HAP-1 (cell line): ENCODE measurements at regions not wholly inside any gene's neighbourhood (a gene's known extent, or its start where the extent isn't known, plus 50 kb on each side); places are given as distances from the start of the nearest gene placed in this dataset.

ENCODE experiments used
- DNase-seq, 2 experiments: peaks; one replicate each; pipeline ENCODE4 v3.0.0-alpha.2; 2016 to 2020; ENCODE audit warnings: low spot score in 2 of 2
- H3K27me3 ChIP-seq: fragments of 250-450 bp; sonication (Bioruptor Pico); 2 replicates; pipeline ENCODE4 v1.5.1; 2020; ENCODE audit warnings: low read depth, mild to moderate bottlenecking, moderate library complexity
- H3K36me3 ChIP-seq: fragments of 250-450 bp; sonication (Bioruptor Pico); replicated peaks from 2 replicates; pipeline ENCODE4 v1.5.1; 2020; ENCODE audit warnings: mild to moderate bottlenecking
- H3K4me1 ChIP-seq: fragments of 250-450 bp; sonication (Bioruptor Pico); 2 replicates; pipeline ENCODE4 v1.5.1; 2020; ENCODE audit warnings: mild to moderate bottlenecking
- H3K4me3 ChIP-seq: fragments of 250-450 bp; sonication (Bioruptor Pico); 2 replicates; pipeline ENCODE4 v1.5.1; 2020; ENCODE audit warnings: mild to moderate bottlenecking, moderate library complexity
- H3K9me3 ChIP-seq: fragments of 250-450 bp; sonication (Bioruptor Pico); 2 replicates; pipeline ENCODE4 v1.5.1; 2020; ENCODE audit warnings: mild to moderate bottlenecking, moderate library complexity
- in situ Hi-C: fragments of 300-500 bp; cut with MboI; formaldehyde crosslinking; loops from 3 replicates; pipeline ENCODE4 v1.14.3; 2020; ENCODE audit warnings: low sequenced_read_pairs, inconsistent platforms, mixed read lengths

DNA sequence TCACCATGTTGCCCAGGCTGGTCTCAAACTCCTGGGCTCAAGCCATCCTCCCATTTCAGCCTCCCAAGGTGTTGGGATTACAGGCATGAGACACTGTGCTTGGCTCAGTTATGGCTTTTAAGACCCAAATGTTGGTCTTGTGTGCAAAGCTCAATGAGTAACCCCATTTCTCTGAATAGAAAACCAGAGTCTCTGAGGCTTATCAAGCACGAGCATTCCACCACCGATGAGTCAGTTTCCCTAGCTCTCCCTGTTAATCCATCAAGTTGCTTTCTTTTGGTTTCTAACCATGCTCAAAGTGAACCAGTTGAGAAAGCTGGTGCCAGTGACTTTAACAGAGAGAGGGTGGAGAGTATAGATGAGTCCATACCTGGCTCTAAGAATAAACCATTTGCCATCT, 350.9 kb upstream of the ADGRL2 start:
- no peaks in the 10 kb centered on the region for H3K9me3 ChIP-seq
- no peak overlapping the region for H3K4me3 ChIP-seq
- no peaks in the 10 kb centered on the region for H3K27me3 ChIP-seq
- in situ Hi-C loops, result no loop called here
- H3K4me1 ChIP-seq, result peaks cover 25% of the 10 kb centered on the region
- no peak for DNase-seq
- no peaks in the 10 kb centered on the region for H3K36me3 ChIP-seq

DNA sequence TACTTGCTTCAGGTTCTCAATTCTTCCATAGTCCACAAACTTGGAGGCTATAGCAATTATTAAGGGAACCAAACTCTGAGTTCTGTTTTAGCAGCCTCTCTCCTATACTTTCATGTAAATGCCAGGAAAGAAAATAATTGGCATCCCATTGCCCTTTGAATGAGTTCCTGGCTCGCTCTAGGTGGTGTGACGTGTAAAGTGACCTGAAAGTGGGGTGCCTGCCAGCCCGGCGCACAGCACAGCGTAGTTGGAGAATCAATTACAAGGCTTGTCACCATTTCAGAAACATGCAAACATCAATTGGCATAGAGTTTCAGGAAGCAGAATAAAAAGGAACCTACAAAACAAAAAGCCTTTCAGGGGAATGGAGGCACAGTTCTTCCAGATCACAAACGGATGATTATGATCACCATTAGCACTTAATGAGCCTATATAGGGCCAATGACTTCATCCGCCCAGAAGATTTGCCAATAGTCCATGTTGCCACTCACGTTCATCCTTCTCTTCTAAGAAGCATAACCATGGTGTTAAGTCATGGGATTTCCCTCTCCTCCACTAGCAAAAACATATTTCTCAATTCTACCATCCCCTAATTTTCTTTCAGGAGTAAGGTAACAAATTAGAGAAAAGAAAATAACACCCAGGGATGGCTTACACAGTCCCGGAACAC, 354.6 kb upstream of the ADGRL2 start:
- Histone ChIP-seq H3K36me3 (no peaks in the 10 kb centered on the region), H3K4me3 (no peak overlapping the region), H3K4me1 (no peaks in the 10 kb centered on the region), H3K9me3 (no peaks in the 10 kb centered on the region), H3K27me3 (no peaks in the 10 kb centered on the region)
- in situ Hi-C loops, result no loop called here
- DNase-seq, result no peak

DNA sequence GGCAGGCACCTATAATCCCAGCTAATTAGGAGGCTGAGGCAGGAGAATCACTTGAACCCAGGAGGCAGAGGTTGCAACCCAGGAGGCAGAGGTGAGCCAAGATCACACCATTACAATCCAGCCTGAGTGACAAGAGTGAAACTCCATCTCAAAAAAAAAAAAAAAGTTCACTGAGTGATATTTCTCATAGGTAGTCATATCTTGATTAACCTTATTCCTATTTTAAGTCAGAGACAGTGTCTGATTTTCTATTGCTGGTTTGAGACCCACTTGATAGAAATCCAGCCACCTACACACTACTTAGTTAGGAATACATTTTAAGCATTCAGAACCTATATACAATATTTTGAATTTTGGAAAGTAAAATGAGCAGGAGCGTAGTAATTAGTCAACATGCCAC, 357.4 kb upstream of the ADGRL2 start:
- in situ Hi-C loops, result no loop called here
- Histone ChIP-seq H3K27me3 (no peaks in the 10 kb centered on the region), H3K4me3 (no peak overlapping the region), H3K9me3 (peaks cover 5% of the 10 kb centered on the region), H3K36me3 (no peaks in the 10 kb centered on the region), H3K4me1 (no peaks in the 10 kb centered on the region)
- no peak for DNase-seq

DNA sequence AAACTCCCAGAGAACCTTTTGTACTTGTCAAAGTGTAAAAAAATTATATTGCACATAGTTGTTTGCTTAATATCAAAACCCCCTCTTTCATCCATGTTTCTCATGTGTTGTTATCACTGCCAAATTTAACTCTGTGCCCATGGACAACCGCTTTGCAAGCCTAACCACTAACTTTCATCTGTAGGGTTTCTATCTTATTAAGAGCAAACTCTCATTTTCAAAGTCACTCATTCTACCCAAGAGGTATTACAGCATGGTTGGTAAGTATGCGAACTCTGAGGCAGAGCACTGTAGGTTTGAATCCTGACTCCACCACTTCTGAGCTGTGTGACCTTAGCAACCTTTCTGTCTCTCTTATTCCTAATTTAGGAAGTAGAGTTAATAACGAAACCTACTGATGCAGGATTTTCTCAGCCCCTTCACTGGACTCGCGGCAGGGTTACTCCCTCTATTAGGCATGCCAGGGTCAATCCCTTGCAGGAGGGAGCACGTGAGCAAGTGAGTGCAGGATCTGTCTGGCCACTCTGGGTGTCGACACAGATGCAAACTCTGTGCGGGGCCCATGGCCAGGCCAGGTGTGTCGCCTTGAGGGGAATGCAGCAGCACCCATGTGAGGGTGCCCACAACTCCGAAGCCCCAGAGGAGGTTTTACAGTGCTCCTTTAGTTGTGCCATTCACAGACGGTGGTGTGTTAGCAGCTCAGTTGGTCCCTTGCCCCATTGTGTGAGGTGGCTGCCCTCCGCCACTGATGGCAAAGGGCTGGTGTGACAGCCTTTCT, 361.5 kb upstream of the ADGRL2 start:
- H3K27me3 ChIP-seq, result no peaks in the 10 kb centered on the region
- peaks cover 9% of the 10 kb centered on the region for H3K4me1 ChIP-seq
- H3K9me3 ChIP-seq, result peaks cover 5% of the 10 kb centered on the region
- in situ Hi-C loops, result no loop called here
- DNase-seq, result no peak
- no peaks in the 10 kb centered on the region for H3K36me3 ChIP-seq
- H3K4me3 ChIP-seq, result no peak overlapping the region

DNA sequence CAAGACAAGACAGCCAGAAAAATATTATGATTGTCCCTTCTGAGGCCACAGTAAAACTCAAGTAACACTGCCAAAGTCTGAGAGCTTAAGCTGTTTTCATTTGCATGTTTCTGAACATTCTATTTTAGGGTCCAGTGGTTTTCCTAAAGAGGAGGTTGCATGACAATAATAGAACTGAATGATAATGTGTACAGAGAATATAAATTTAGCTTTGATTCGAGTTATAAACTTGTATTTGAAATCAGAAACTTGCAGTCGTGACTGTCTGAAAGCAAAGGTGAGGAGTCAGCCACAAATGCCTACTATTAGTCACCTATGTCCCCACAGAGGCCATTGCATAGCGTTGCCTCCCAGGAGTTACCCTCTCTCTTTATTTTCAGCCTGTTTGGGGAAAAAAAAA, 363.1 kb upstream of the ADGRL2 start:
- Histone ChIP-seq H3K9me3 (peaks cover 5% of the 10 kb centered on the region), H3K4me1 (peaks cover 24% of the 10 kb centered on the region), H3K4me3 (no peak overlapping the region), H3K27me3 (no peaks in the 10 kb centered on the region), H3K36me3 (no peaks in the 10 kb centered on the region)
- in situ Hi-C loops, result no loop called here
- DNase-seq, result no peak

DNA sequence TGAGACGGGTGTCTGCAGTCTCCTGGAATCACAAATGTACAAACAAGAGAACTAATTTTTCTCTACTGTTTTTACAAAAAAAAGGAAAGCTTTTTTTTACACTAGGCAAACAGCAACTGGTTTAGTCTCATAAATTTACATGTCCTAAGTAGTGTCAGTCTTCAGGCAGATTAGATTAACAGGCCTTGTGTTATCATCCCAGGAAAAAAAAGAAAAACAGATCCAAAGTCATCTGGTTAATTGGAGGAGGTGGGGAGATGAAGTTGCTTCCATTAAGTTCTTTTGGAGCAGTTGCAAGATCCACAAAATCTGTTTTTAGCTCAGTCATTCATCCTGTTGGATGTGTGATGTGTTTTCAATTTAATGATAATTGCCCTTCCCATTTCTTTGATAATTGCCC, 363.5 kb upstream of the ADGRL2 start:
- Histone ChIP-seq H3K9me3 (peaks cover 5% of the 10 kb centered on the region), H3K27me3 (no peaks in the 10 kb centered on the region), H3K4me1 (peaks cover 28% of the 10 kb centered on the region), H3K36me3 (no peaks in the 10 kb centered on the region), H3K4me3 (no peak overlapping the region)
- no peak for DNase-seq
- in situ Hi-C loops, result no loop called here

DNA sequence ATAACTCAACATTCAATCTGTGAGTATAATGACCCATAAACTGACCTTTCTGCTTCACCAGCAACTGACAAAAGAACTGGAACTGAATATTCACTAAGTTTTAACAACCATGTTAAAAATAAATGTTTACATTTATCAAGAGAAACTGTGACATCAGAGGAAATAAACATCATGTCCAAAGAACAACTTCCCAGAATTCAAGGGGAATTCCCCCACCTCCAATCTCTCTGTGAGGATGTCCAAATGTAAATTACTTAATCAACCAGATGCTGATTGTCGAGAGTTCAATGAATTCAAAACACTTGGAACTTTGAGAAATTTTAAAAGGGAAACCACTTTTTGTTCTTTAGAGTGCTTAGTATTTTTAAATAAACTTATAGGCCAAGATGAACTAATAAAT, 365.6 kb upstream of the ADGRL2 start:
- H3K27me3 ChIP-seq, result no peaks in the 10 kb centered on the region
- no peak overlapping the region for H3K4me3 ChIP-seq
- DNase-seq, result no peak
- H3K9me3 ChIP-seq, result peaks cover 5% of the 10 kb centered on the region
- in situ Hi-C loops, result no loop called here
- H3K36me3 ChIP-seq, result no peaks in the 10 kb centered on the region
- H3K4me1 ChIP-seq, result peaks cover 45% of the 10 kb centered on the region

DNA sequence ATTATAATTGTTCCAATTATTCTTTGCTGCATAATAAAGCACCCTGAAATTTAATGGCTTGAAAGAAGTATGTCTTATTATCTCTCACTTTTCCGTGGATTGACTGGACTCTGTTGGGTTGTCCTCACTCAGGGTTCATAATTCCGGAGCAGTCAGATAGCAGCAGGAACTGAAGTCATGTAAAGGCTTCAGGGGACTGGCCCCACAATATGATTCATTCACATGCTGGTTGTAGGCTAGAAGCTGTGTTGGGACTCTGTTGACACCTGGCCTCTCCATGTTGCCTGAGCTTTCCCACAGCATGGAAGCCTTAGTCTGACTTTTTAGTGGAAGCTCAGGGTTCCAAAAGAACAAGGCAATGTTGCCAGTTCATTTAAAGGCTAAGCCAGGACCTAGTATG, 367.1 kb upstream of the ADGRL2 start:
- Histone ChIP-seq H3K4me3 (no peak overlapping the region), H3K36me3 (no peaks in the 10 kb centered on the region), H3K4me1 (peaks cover 46% of the 10 kb centered on the region), H3K9me3 (no peaks in the 10 kb centered on the region), H3K27me3 (no peaks in the 10 kb centered on the region)
- no peak for DNase-seq
- in situ Hi-C loops, result no loop called here

DNA sequence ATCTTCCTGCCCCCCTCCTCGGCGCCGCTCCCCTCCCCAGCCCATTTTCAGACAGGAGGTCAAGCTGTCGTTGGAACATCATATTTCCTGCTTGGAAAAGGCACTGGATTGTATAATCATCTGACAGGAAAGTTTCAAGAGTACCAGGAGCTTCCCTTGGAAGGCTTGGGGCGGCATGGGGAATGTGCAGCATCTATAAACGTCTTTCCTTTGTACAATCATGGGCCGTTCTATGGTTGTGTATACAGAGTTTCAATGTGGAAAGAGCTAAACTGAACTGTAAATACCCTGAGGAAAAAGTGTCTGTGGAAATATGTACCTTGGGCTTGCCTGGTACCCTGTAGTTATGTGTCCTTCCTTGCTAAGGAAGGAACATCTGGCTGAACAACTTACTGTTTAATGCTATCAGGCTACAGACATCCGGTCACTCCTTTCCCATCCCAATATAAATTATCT, 368.1 kb upstream of the ADGRL2 start:
- H3K9me3 ChIP-seq, result no peaks in the 10 kb centered on the region
- H3K36me3 ChIP-seq, result no peaks in the 10 kb centered on the region
- peak in 1 of 2 experiments; percentile 26 for DNase-seq
- H3K4me1 ChIP-seq, result peaks cover 44% of the 10 kb centered on the region
- no peak overlapping the region for H3K4me3 ChIP-seq
- H3K27me3 ChIP-seq, result no peaks in the 10 kb centered on the region
- in situ Hi-C loops, result no loop called here

DNA sequence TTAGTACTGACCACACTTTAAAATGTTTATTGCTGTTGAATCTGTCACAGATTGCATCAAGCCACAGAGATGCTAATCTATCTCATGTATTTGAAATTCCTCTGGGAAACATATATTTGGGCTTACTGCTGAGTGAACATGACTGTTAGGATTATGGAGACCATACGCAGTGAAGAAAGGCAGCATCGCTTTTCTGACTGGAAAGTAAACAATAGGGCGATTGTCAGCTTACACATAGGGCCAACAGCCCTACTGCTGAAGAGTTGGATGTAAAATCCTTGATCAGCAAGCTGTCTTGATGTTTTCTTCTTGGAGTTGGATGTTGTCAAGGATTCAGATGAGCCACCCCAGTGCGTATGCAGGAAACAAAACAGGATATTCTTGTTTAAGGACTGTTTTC, 368.7 kb upstream of the ADGRL2 start:
- peaks cover 37% of the 10 kb centered on the region for H3K4me1 ChIP-seq
- H3K4me3 ChIP-seq, result no peak overlapping the region
- no peaks in the 10 kb centered on the region for H3K27me3 ChIP-seq
- H3K36me3 ChIP-seq, result no peaks in the 10 kb centered on the region
- DNase-seq, result peak; percentile 57 to 87
- no peaks in the 10 kb centered on the region for H3K9me3 ChIP-seq
- in situ Hi-C loops, result no loop called here

DNA sequence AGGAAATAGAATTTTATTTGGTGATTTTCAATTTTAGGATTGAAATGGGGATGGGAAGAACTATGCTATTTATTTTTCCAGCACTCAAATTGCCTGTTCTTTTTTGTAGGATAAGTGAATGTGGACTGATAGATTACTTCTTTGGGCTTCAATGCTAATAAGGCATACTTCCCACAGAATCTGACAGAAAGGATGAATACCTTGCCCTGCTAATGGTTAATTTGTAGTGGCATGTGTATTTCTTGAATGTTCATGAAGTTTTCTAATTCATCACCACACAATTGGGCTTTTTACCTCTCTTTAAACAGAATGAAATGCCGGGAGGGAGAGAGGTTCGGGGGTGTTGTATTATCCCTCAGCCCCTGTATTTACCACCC, 369.1 kb upstream of the ADGRL2 start:
- no peak for DNase-seq
- Histone ChIP-seq H3K36me3 (no peaks in the 10 kb centered on the region), H3K9me3 (no peaks in the 10 kb centered on the region), H3K4me1 (peaks cover 37% of the 10 kb centered on the region), H3K4me3 (no peak overlapping the region), H3K27me3 (no peaks in the 10 kb centered on the region)
- in situ Hi-C loops, result no loop called here

DNA sequence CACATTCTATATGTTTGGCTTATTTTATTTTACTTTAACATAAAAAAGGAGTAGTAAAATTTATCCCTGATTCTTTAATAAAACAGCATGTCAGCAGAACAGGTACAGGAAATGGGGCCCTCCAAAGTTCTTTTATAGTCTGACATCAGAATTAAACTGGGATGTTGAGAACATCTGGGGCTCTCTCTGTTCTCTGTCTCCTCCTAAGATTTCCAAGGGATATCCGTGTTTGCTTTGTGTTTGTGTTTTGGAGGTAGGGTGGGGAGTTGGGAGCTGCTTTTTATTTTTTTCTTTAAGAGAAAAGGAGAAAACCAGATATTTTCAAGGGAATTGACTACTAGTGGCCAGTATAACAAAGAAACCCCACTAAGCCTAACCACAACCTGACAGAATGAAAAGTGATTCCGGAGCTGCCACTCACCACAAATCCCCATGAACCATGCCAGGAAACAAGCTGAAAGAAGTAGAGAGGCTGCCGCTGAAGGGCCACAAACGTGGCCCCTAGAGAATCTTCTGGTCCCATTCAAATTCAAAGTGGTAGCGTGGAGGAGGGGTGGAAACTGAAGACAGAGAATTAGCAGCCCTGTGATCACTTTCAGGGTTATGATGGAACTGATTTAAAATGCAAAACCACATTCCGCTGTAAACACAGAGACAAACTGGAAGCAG, 369.6 kb upstream of the ADGRL2 start:
- in situ Hi-C loops, result no loop called here
- DNase-seq, result peak; percentile 79 to 89

DNA sequence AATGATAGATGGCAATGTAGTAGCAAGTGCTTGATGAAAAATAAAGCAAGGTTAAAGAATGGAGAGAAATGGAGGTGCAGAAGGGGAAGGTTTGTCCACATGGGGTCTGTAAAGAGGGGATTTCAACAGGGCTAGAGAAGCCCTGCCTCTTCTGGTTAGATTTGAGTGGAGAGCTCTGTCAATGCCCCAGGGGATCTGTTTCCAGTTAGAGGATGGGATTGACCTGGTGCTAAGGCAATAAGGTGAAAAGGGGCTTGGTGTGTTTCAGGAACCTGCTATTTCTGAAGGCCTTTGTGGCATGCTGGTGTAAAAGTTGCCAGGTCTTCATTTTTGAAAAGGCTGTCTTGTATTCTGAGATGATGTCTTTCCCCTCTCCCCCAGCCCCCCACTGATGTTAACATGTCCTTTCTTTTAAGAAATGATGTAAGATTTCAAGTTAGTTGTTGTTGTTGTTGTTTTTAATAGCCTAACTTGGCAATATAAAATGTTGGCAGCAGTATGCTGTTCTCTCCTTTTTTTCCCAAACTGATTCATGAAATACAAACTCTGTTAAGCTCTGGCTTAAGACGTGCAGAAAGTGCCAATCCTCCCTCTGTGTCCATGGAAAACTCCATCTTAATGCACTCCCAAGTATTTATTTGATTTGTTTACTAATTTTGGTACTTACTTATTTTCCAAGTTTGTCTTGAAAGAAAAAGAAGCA, 370.3 kb upstream of the ADGRL2 start:
- in situ Hi-C loops, result no loop called here
- no peaks in the 10 kb centered on the region for H3K36me3 ChIP-seq
- H3K27me3 ChIP-seq, result no peaks in the 10 kb centered on the region

More for the DNA sequence above, 369.6 kb upstream of the ADGRL2 start:
- Histone ChIP-seq H3K27me3 (no peaks in the 10 kb centered on the region), H3K36me3 (no peaks in the 10 kb centered on the region), H3K9me3 (no peaks in the 10 kb centered on the region), H3K4me3 (no peak overlapping the region), H3K4me1 (peaks cover 37% of the 10 kb centered on the region)

DNA sequence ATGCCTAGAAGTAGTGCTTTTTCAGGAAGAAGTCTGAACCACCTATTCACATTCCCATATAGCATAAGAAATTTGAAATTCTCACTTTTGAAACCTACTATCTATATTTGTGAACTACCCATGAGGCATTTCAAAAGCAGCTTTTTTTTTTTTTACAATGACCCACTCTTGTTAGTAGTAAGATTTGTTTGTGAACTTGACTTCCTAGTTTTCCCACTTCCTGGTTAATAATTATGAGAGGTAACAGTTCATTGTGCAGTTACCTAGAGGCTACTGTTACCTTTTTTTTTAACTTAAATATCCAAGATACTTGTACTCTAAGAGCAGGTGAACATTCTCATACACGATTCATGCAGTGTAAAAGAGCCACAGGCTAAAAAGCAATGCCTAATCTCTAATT, 371.7 kb upstream of the ADGRL2 start:
- DNase-seq, result no peak
- Histone ChIP-seq H3K36me3 (no peaks in the 10 kb centered on the region), H3K9me3 (no peaks in the 10 kb centered on the region), H3K4me1 (peaks cover 36% of the 10 kb centered on the region), H3K27me3 (no peaks in the 10 kb centered on the region), H3K4me3 (no peak overlapping the region)
- in situ Hi-C loops, result no loop called here

More for the DNA sequence above, 370.3 kb upstream of the ADGRL2 start:
- Histone ChIP-seq H3K4me3 (no peak overlapping the region), H3K9me3 (no peaks in the 10 kb centered on the region), H3K4me1 (peaks cover 37% of the 10 kb centered on the region)
- no peak for DNase-seq
